B cell (primary cell): ENCODE measurements at regions not wholly inside any gene's neighbourhood (a gene's known extent, or its start where the extent isn't known, plus 50 kb on each side); places are given as distances from the start of the nearest gene placed in this dataset.

Experiments used
- CTCF ChIP-seq: fragments of 200-600 bp; IDR thresholded peaks from one replicate; pipeline ENCODE4 v1.8.0; 2022; ENCODE audit warnings: antibody characterized with exemption, mild to moderate bottlenecking
- EZH2 ChIP-seq: IDR thresholded peaks from 2 replicates; pipeline ENCODE4 v1.6.1; 2012; ENCODE audit warnings: borderline replicate concordance, low read depth, mild to moderate bottlenecking, moderate library complexity, low read length; ENCODE audit not compliant: insufficient read depth, poor library complexity, severe bottlenecking

- TF ChIP-seq CTCF (no peak), EZH2 (no peak)
These were observed 265.3 kb downstream of the DHX35 start for GRCh38 chr20:39227416-39227815.
